Esophagus squamous epithelium (tissue), 4 donors: ENCODE measurements at regions not wholly inside any gene's neighbourhood (a gene's known extent, or its start where the extent isn't known, plus 50 kb on each side); places are given as distances from the start of the nearest gene placed in this dataset.

Experiments used
- POLR2A ChIP-seq, 4 donors: fragments of 450-650 bp; IDR thresholded peaks; one replicate each; pipeline ENCODE4 v1.6.1; 2017; ENCODE audit warnings: antibody characterized with exemption in 4 of 4, mild to moderate bottlenecking in 4 of 4, moderate library complexity in 3 of 4
- TF ChIP-seq, protein P1 (sequence below), 6 experiments: fragments of 450-650 bp in 4 of 6; fragments of 200-600 bp in 2 of 6; sonication (generic) in 2 of 6; IDR thresholded peaks; one replicate each; pipeline ENCODE4 v1.5.1; 2016 to 2019; ENCODE audit warnings: antibody characterized with exemption in 6 of 6, mild to moderate bottlenecking in 4 of 6, moderate library complexity in 4 of 6

- TF ChIP-seq, protein P1, sequence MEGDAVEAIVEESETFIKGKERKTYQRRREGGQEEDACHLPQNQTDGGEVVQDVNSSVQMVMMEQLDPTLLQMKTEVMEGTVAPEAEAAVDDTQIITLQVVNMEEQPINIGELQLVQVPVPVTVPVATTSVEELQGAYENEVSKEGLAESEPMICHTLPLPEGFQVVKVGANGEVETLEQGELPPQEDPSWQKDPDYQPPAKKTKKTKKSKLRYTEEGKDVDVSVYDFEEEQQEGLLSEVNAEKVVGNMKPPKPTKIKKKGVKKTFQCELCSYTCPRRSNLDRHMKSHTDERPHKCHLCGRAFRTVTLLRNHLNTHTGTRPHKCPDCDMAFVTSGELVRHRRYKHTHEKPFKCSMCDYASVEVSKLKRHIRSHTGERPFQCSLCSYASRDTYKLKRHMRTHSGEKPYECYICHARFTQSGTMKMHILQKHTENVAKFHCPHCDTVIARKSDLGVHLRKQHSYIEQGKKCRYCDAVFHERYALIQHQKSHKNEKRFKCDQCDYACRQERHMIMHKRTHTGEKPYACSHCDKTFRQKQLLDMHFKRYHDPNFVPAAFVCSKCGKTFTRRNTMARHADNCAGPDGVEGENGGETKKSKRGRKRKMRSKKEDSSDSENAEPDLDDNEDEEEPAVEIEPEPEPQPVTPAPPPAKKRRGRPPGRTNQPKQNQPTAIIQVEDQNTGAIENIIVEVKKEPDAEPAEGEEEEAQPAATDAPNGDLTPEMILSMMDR (IDR thresholded peaks at IDR 0.05), result no peak
- no peak for TF ChIP-seq POLR2A (IDR thresholded peaks at IDR 0.05)
These were observed 344.2 kb upstream of the E2F7 start for GRCh38 chr12:77409551-77409950.
